ENCODE measurements at regions not wholly inside any gene's neighbourhood (a gene's known extent, or its start where the extent isn't known, plus 50 kb on each side); places are given as distances from the start of the nearest gene placed in this dataset.

DNA sequence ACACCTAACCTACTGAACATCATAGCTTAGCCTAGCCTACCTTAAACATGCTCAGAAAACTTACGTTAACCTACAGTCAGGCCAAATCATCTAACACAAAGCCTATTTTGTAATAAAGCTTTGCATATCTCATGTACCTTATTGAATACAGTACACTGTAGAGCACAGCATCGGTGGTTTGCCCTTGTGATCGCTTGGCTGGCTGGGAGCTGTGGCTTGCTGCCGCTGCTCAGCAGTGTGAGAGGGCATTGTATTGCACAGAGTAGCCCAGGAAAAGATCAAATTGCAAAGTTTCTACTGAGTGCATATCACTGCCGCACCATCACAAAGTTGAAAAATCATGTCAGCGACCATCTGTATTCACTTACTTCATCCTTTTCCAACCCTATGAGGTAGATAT, 62.3 kb upstream of the NCK2 start:
- Mint-ChIP-seq H3K27me3 (ENCODE audit: low read depth, poor library complexity) (peaks cover 11% of the 10 kb centered on the region), H3K4me1 (no peaks in the 10 kb centered on the region), H3K4me3 (no peak overlapping the region), H3K27ac (no peak overlapping the region), H3K9me3 (no peaks in the 10 kb centered on the region), H3K36me3 (ENCODE audit: low read depth) (no peaks in the 10 kb centered on the region)
- DNase-seq: no peak
- no peak for TF ChIP-seq CTCF (IDR thresholded peaks at IDR 0.05)

GRCh38 chr2:105681927-105682326, 62.8 kb upstream of the NCK2 start:
- H3K27me3 Mint-ChIP-seq (ENCODE audit: low read depth, poor library complexity): peaks cover 14% of the 10 kb centered on the region
- H3K4me3 Mint-ChIP-seq: no peak overlapping the region
- TF ChIP-seq CTCF (IDR thresholded peaks at IDR 0.05): no peak

GRCh38 chr2:105680357-105680756, 64.4 kb upstream of the NCK2 start:
- Mint-ChIP-seq H3K36me3 (ENCODE audit: low read depth) (no peaks in the 10 kb centered on the region), H3K4me3 (no peak overlapping the region), H3K4me1 (no peaks in the 10 kb centered on the region), H3K9me3 (no peaks in the 10 kb centered on the region), H3K27me3 (ENCODE audit: low read depth, poor library complexity) (peaks cover 14% of the 10 kb centered on the region), H3K27ac (no peak overlapping the region)
- no peak for TF ChIP-seq CTCF (IDR thresholded peaks at IDR 0.05)
- DNase-seq: no peak

More at GRCh38 chr2:105681927-105682326, 62.8 kb upstream of the NCK2 start:
- Mint-ChIP-seq H3K9me3 (no peaks in the 10 kb centered on the region), H3K27ac (no peak overlapping the region), H3K36me3 (ENCODE audit: low read depth) (no peaks in the 10 kb centered on the region), H3K4me1 (no peaks in the 10 kb centered on the region)
- DNase-seq: no peak

- DNase-seq: no peak
- H3K4me1 Mint-ChIP-seq: peaks cover 13% of the 10 kb centered on the region
- no peak overlapping the region for H3K27ac Mint-ChIP-seq
- no peak for TF ChIP-seq CTCF (IDR thresholded peaks at IDR 0.05)
- H3K9me3 Mint-ChIP-seq: no peaks in the 10 kb centered on the region
- H3K27me3 Mint-ChIP-seq (ENCODE audit: low read depth, poor library complexity): peaks cover 14% of the 10 kb centered on the region
- H3K4me3 Mint-ChIP-seq: no peak overlapping the region
- no peaks in the 10 kb centered on the region for H3K36me3 Mint-ChIP-seq (ENCODE audit: low read depth)
Measured at GRCh38 chr2:105678346-105678745, 66.4 kb upstream of the NCK2 start.

DNA sequence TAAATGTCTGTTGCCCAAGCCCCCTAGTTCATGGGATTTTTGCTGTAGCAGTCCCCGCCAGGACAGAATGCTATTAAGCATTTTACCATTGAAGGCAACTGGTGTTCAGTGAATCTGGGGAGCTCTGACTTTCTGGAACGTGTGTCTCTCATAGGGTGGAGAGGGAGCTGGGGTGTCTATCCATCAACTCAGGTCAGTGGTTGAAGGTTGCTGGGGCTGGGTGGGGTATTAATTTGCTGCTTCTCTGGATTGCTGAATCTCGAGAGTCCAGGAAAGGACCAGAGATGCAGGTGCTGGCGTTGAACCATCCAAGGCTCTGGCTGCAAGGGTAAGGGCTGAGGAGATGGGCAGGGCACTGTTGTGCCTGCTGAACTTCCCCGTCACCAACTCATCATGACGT, 66.8 kb upstream of the NCK2 start:
- peaks cover 13% of the 10 kb centered on the region for H3K4me1 Mint-ChIP-seq
- DNase-seq: no peak
- H3K27ac Mint-ChIP-seq: no peak overlapping the region
- TF ChIP-seq CTCF (IDR thresholded peaks at IDR 0.05): no peak
- H3K9me3 Mint-ChIP-seq: no peaks in the 10 kb centered on the region
- H3K27me3 Mint-ChIP-seq (ENCODE audit: low read depth, poor library complexity): peaks cover 14% of the 10 kb centered on the region
- H3K4me3 Mint-ChIP-seq: no peak overlapping the region
- H3K36me3 Mint-ChIP-seq (ENCODE audit: low read depth): no peaks in the 10 kb centered on the region

DNA sequence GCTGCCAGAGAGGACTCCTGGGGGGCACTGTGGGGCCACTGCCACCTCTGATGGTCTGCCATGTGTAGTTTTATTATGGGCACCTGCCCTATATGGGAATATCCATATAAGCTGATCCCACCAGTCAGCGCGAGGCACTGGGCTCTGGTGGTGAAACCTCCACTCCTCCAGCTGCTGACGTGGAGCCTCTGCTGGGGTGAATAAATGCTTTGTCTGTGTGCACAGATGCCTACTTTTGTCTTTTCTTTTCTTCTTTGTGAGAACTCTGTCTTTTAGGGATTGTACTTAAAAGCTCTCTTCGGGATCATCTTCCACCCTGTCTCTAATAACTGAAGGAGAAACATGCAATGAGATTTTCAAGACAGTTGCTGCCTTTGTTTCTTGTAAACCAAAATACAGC, 68.9 kb upstream of the NCK2 start:
- no peaks in the 10 kb centered on the region for H3K9me3 Mint-ChIP-seq
- peaks cover 14% of the 10 kb centered on the region for H3K27me3 Mint-ChIP-seq (ENCODE audit: low read depth, poor library complexity)
- DNase-seq: no peak
- H3K4me1 Mint-ChIP-seq: peaks cover 13% of the 10 kb centered on the region
- no peak for TF ChIP-seq CTCF (IDR thresholded peaks at IDR 0.05)
- H3K27ac Mint-ChIP-seq: no peak overlapping the region
- H3K4me3 Mint-ChIP-seq: no peak overlapping the region
- H3K36me3 Mint-ChIP-seq (ENCODE audit: low read depth): no peaks in the 10 kb centered on the region

Data from nephron progenitor cell (in vitro differentiated cells).